K562 (cell line): ENCODE measurements at regions not wholly inside any gene's neighbourhood (a gene's known extent, or its start where the extent isn't known, plus 50 kb on each side); places are given as distances from the start of the nearest gene placed in this dataset.

ENCODE experiments used
- ATAC-seq: fragments of 200-7000 bp; cut with Tn5 transposase; 3 replicates; pipeline ENCODE4 v1.9.1; 2020; ENCODE audit warnings: moderate library complexity
- BruUV-seq: library from RNA; stranded (reverse); fragments of 400-500 nt; replicated peaks from 2 replicates; lab custom pipeline; 2021; lab: Mats Ljungman, UMichigan
- CTCF ChIA-PET: fragments of 300-600 bp; formaldehyde crosslinking; extraction: SDS; loops from one replicate; lab custom pipeline; 2021; ENCODE audit warnings: low intra/inter-chr PET ratio; lab: Yijun Ruan, JAX
- POLR2A ChIA-PET: fragments of 300-600, 350-650 bp; sonication (Branson Sonifier 250); formaldehyde crosslinking; extraction: SDS; loops from one replicate; lab custom pipeline; 2021; ENCODE audit warnings: antibody characterized with exemption, inconsistent platforms; lab: Yijun Ruan, JAX
- DNase-seq, 4 experiments: peaks; one replicate each; pipeline versions ENCODE4 v3.0.0 to v3.0.0-alpha.2; 2011 to 2018; ENCODE audit warnings: low spot score in 3 of 4, mixed read lengths in 3 of 4; ENCODE audit errors: extremely low read depth in 1 of 4
- FAIRE-seq: peaks from 2 replicates; lab custom pipeline; 2011; peaks lifted over from hg19 to GRCh38; lab: Jason Lieb, UNC
- H2AFZ ChIP-seq: 2 replicates; pipeline ENCODE4 v1.6.0; 2011; ENCODE audit warnings: low read depth, low read length, control low read depth, inconsistent platforms
- H3K27ac ChIP-seq: fragments of 200-600 bp; 3 replicates; pipeline ENCODE4 v1.8.0; 2011; ENCODE audit warnings: low read depth, mild to moderate bottlenecking, control low read depth, inconsistent platforms, low read length, moderate library complexity, mixed read lengths; ENCODE audit errors: extremely low read depth
- H3K27me3 ChIP-seq, 2 experiments: fragments of 300-600 bp in 1 of 2; 2 replicates in 1 of 2; 3 replicates in 1 of 2; pipeline versions ENCODE4 v1.6.0 to v1.8.0; 2011; ENCODE audit warnings: inconsistent platforms in 2 of 2, low read length in 2 of 2, mild to moderate bottlenecking in 1 of 2, mixed read lengths in 1 of 2, moderate library complexity in 1 of 2; ENCODE audit not compliant: control insufficient read depth in 2 of 2, insufficient read depth in 2 of 2
- H3K36me3 ChIP-seq: fragments of 300-600 bp; 3 replicates; pipeline ENCODE4 v1.8.0; 2011; ENCODE audit warnings: mild to moderate bottlenecking, low read length, inconsistent platforms; ENCODE audit not compliant: control insufficient read depth, insufficient read depth
- H3K4me1 ChIP-seq, 2 experiments: fragments of 200-600 bp in 1 of 2; replicated peaks in 1 of 2; 2 replicates in 1 of 2; 3 replicates in 1 of 2; pipeline versions ENCODE4 v1.5.1 to v1.8.0; 2011; ENCODE audit warnings: inconsistent platforms in 2 of 2, low read length in 2 of 2, mild to moderate bottlenecking in 1 of 2, mixed read lengths in 1 of 2, moderate library complexity in 1 of 2; ENCODE audit not compliant: control insufficient read depth in 2 of 2, insufficient read depth in 2 of 2
- H3K4me2 ChIP-seq: 2 replicates; pipeline ENCODE4 v1.6.1; 2011; ENCODE audit warnings: low read length, control low read depth, inconsistent platforms, mixed read lengths; ENCODE audit not compliant: insufficient read depth
- H3K4me3 ChIP-seq: fragments of 200-600 bp; sonication (generic), shearing (Covaris generic); 2 replicates; pipeline ENCODE4 v1.5.1; 2016; ENCODE audit warnings: control low read depth, inconsistent platforms
- H3K79me2 ChIP-seq: fragments of 200-600 bp; 3 replicates; pipeline ENCODE4 v1.8.0; 2011; ENCODE audit warnings: low read length, inconsistent platforms; ENCODE audit not compliant: control insufficient read depth, insufficient read depth
- H3K9ac ChIP-seq, 2 experiments: 2 replicates each; pipeline versions ENCODE4 v1.6.0 to v1.6.1; 2011; ENCODE audit warnings: low read depth in 2 of 2, low read length in 2 of 2, control low read depth in 1 of 2, inconsistent platforms in 1 of 2, mild to moderate bottlenecking in 1 of 2, mixed read lengths in 1 of 2; ENCODE audit not compliant: insufficient read depth in 1 of 2
- H3K9me1 ChIP-seq: one replicate; pipeline ENCODE4 v1.6.0; 2011; ENCODE audit warnings: inconsistent platforms, mild to moderate bottlenecking, low read length, moderate library complexity; ENCODE audit not compliant: control insufficient read depth, insufficient read depth
- H3K9me3 ChIP-seq: replicated peaks from 2 replicates; pipeline ENCODE4 v1.5.1; 2011; ENCODE audit warnings: low read depth, low read length, inconsistent platforms; ENCODE audit not compliant: control insufficient read depth, insufficient read depth
- H4K20me1 ChIP-seq: replicated peaks from 2 replicates; pipeline ENCODE4 v1.6.1; 2011; ENCODE audit warnings: low read length, inconsistent platforms, mixed read lengths; ENCODE audit not compliant: control insufficient read depth, insufficient read depth
- BCL6 ChIP-seq: fragments of 250-450 bp; sonication (Bioruptor Pico); IDR thresholded peaks from 2 replicates; pipeline ENCODE4 v1.4.0; 2020
- BRD9 ChIP-seq: fragments of 450-650 bp; IDR thresholded peaks from 2 replicates; pipeline ENCODE4 v1.6.1; 2018; ENCODE audit warnings: low read depth; ENCODE audit not compliant: partially characterized antibody
- COPS2 ChIP-seq: fragments of 450-650 bp; conservative IDR thresholded peaks from 2 replicates; pipeline ENCODE4 v1.6.1; 2016; ENCODE audit warnings: mild to moderate bottlenecking, moderate library complexity
- CXXC5 ChIP-seq: fragments of 250-450 bp; sonication (Bioruptor Pico); IDR thresholded peaks from 2 replicates; pipeline ENCODE4 v1.8.0; 2022; ENCODE audit warnings: inconsistent platforms, mild to moderate bottlenecking, moderate library complexity
- DIDO1 ChIP-seq: fragments of 450-650 bp; IDR thresholded peaks from 2 replicates; pipeline ENCODE4 v1.6.1; 2016; ENCODE audit warnings: low read depth, missing biosample characterization, missing genetic modification characterization
- FIP1L1 ChIP-seq: fragments of 200-400 bp; formaldehyde crosslinking; IDR thresholded peaks from 2 replicates; pipeline ENCODE4 v1.6.1; 2018; ENCODE audit warnings: mild to moderate bottlenecking, low read depth, low read length; ENCODE audit not compliant: poor library complexity, severe bottlenecking
- GTF2A2 ChIP-seq: IDR thresholded peaks from 2 replicates; pipeline ENCODE4 v1.6.1; 2016; ENCODE audit warnings: mild to moderate bottlenecking, missing genetic modification characterization, missing compliant biosample characterization
- HLTF ChIP-seq: fragments of 450-650 bp; IDR thresholded peaks from 2 replicates; pipeline ENCODE4 v1.6.1; 2016
- ILK ChIP-seq: fragments of 450-650 bp; IDR thresholded peaks from 2 replicates; pipeline ENCODE4 v1.6.1; 2016; ENCODE audit warnings: missing genetic modification characterization, low read depth, mild to moderate bottlenecking, missing compliant biosample characterization, moderate library complexity, borderline replicate concordance
- MAFF ChIP-seq: IDR thresholded peaks from 2 replicates; pipeline ENCODE4 v1.6.1; 2012; ENCODE audit warnings: low read length, improper control_type of control experiment
- MTA1 ChIP-seq: fragments of 450-650 bp; IDR thresholded peaks from 2 replicates; pipeline ENCODE4 v1.6.1; 2017; ENCODE audit warnings: borderline replicate concordance
- PHB2 ChIP-seq: fragments of 450-650 bp; IDR thresholded peaks from 2 replicates; pipeline ENCODE4 v1.6.1; 2017; ENCODE audit warnings: low read depth
- POLR3G ChIP-seq: IDR thresholded peaks from 2 replicates; pipeline ENCODE4 v1.6.1; 2011; ENCODE audit not compliant: insufficient read length, insufficient replicate concordance; ENCODE audit errors: extremely low read depth
- SMC3 ChIP-seq: conservative IDR thresholded peaks from 2 replicates; pipeline ENCODE4 v1.6.1; 2011; ENCODE audit warnings: low read depth, low read length, improper control_type of control experiment; ENCODE audit not compliant: insufficient read depth
- TRIM24 ChIP-seq, 2 experiments: fragments of 450-650 bp; IDR thresholded peaks; 2 replicates each; pipeline ENCODE4 v1.6.1; 2016
- WGBS: fragments of 100-300 bp; shearing (Covaris generic); methylation state at CpG from one replicate; pipeline ENCODE4 v1.1.6; 2016; ENCODE audit warnings: low coverage, mixed read lengths; ENCODE audit not compliant: insufficient coverage; ENCODE audit errors: missing lambda C conversion rate; 5-methylcytosine and 5-hydroxymethylcytosine counted together
- in situ Hi-C: fragments of 300-500 bp; cut with MboI; formaldehyde crosslinking; loops from 4 replicates; pipeline ENCODE4 v1.15.0; 2018; ENCODE audit warnings: inconsistent platforms, mixed read lengths
- intact Hi-C: fragments of 100-400 bp; cut with micrococcal nuclease; formaldehyde crosslinking; loops from 2 replicates; pipeline ENCODE4 v1.14.2; 2022
- TF ChIP-seq, protein P1 (sequence below): fragments of 250-450 bp; sonication (Bioruptor Pico); IDR thresholded peaks from 2 replicates; pipeline ENCODE4 v1.5.1; 2021; ENCODE audit warnings: mild to moderate bottlenecking
- TF ChIP-seq, protein P2 (sequence below): conservative IDR thresholded peaks from 2 replicates; pipeline ENCODE4 v1.6.1; 2011; ENCODE audit warnings: low read depth, mild to moderate bottlenecking, low read length; ENCODE audit not compliant: control insufficient read depth
- TF ChIP-seq, protein P3 (sequence below): sonication (generic); formaldehyde crosslinking; IDR thresholded peaks from 2 replicates; pipeline ENCODE4 v1.8.0; 2022; ENCODE audit warnings: mild to moderate bottlenecking, low read depth, missing genetic modification reagents

DNA sequence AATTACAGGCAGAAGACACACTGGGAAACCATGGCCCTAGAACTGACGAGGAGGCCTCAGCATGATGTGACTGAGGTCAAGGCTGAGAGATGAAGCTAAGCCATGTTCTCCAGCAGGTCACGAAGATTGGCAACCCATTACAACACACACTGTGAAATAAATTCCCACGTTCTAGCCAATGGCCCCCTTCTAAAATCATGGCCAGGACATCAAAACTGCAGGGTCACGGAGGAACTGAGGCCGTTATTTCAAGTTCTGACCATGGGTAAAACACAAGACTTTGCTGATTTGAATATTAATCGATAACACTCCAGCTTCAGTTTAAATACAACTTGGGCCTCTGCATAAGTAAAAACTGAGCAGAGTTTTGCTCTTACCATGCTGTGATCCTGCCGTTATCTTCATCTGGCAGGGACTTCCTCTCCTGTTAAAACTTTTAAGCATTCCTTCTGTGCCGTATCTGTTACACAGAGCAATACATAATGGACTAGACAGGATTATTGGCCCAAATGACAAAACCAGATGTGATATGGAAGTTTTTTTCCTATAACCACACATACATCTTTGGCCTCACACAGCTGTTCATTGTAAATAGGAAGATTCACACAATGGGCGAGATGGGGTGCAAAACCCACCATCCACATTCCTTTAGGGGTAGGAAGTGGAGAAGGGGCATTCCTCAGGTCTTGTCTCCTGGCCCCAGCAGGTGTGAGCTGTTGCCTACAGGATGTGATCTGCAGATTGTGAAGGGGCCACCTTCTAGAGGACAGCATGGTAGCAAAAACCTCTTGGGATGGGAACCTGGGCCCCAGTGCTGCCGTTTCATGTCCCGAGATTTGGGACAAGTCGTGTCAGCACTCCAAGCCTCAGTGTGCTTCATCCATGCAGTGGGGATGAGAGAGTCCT is 207.4 kb downstream of the OPA1 start:
- Histone ChIP-seq H3K9ac (peak overlapping the region; percentile 16 to 62; a peak in 2 of 4 replicates), H3K9me3 (no peaks in the 10 kb centered on the region), H3K79me2 (no peaks in the 10 kb centered on the region), H3K4me1 (peaks cover 6 to 24% of the 10 kb centered on the region in 2 experiments; a peak in 3 of 5 replicates), H3K27ac (peak overlapping the region; percentile 57), H3K9me1 (no peaks in the 10 kb centered on the region), H2AFZ (peak overlapping the region; percentile 69), H4K20me1 (no peaks in the 10 kb centered on the region), H3K4me2 (peak overlapping the region; percentile 57), H3K36me3 (no peaks in the 10 kb centered on the region), H3K4me3 (no peak overlapping the region), H3K27me3 (no peaks in the 10 kb centered on the region)
- ChIA-PET POLR2A (interaction anchor here (0.6 to 2.2 kb wide), 10 partner anchors 11 to 339 kb away, joined by 3 to 12 read pairs (median 3); partner anchors contain the start of gene HES1), CTCF (no interaction called here)
- peak; percentile 24 to 68 (median 40) for DNase-seq
- no TSS peak for BruUV-seq
- FAIRE-seq, result peak; percentile 66
- 25% methylated on average over 12 of the region's 12 CpGs for WGBS
- intact Hi-C loops (no loop called here), in situ Hi-C loops (no loop called here)
- peak; percentile 81 for ATAC-seq
- TF ChIP-seq BRD9, result no peak
- no peak for TF ChIP-seq MAFF
- TF ChIP-seq GTF2A2 (tag), result no peak
- no peak for TF ChIP-seq HLTF
- no peak for TF ChIP-seq POLR3G
- no peak for TF ChIP-seq BCL6
- TF ChIP-seq SMC3, result no peak
- TF ChIP-seq DIDO1, result no peak
- TF ChIP-seq, protein P1, sequence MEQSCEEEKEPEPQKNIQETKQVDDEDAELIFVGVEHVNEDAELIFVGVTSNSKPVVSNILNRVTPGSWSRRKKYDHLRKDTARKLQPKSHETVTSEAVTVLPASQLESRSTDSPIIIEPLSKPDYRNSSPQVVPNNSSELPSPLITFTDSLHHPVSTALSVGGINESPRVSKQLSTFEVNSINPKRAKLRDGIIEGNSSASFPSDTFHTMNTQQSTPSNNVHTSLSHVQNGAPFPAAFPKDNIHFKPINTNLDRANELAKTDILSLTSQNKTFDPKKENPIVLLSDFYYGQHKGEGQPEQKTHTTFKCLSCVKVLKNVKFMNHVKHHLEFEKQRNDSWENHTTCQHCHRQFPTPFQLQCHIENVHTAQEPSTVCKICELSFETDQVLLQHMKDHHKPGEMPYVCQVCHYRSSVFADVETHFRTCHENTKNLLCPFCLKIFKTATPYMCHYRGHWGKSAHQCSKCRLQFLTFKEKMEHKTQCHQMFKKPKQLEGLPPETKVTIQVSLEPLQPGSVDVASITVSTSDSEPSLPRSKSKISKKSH, result no peak
- TF ChIP-seq TRIM24 (IDR thresholded peaks at IDR 0.05), result peak in 1 of 2 experiments; percentile 47; a peak in 1 of 4 replicates
- TF ChIP-seq CXXC5 (CRISPR knock-in tag), result peak; percentile 33; the same call in 1 of the 2 replicates
- TF ChIP-seq ILK (tag), result no peak
- no peak for TF ChIP-seq COPS2
- TF ChIP-seq PHB2, result no peak
- no peak for TF ChIP-seq MTA1
- no peak for TF ChIP-seq FIP1L1
- TF ChIP-seq, protein P2, sequence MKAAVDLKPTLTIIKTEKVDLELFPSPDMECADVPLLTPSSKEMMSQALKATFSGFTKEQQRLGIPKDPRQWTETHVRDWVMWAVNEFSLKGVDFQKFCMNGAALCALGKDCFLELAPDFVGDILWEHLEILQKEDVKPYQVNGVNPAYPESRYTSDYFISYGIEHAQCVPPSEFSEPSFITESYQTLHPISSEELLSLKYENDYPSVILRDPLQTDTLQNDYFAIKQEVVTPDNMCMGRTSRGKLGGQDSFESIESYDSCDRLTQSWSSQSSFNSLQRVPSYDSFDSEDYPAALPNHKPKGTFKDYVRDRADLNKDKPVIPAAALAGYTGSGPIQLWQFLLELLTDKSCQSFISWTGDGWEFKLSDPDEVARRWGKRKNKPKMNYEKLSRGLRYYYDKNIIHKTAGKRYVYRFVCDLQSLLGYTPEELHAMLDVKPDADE, result no peak
- TF ChIP-seq, protein P3, sequence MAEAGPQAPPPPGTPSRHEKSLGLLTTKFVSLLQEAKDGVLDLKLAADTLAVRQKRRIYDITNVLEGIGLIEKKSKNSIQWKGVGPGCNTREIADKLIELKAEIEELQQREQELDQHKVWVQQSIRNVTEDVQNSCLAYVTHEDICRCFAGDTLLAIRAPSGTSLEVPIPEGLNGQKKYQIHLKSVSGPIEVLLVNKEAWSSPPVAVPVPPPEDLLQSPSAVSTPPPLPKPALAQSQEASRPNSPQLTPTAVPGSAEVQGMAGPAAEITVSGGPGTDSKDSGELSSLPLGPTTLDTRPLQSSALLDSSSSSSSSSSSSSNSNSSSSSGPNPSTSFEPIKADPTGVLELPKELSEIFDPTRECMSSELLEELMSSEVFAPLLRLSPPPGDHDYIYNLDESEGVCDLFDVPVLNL (CRISPR knock-in tag), result no peak
